Karpas-422 (cell line): ENCODE measurements at regions not wholly inside any gene's neighbourhood (a gene's known extent, or its start where the extent isn't known, plus 50 kb on each side); places are given as distances from the start of the nearest gene placed in this dataset. TPM values are rescaled to one million over a fixed set of nuclear protein-coding genes. Genes with fewer than 3 reads are reported as not detected.

Experiments used
- small RNA-seq: library from RNA; depleted of rRNA; stranded (forward); fragments of <200 nt; gene quantifications from one replicate; pipeline ENCODE3, GENCODE V24; 2014

Small RNA genes lying in the stretch of these regions (small RNA-seq; reads per million reads assigned to genes)
- gene AL603865.2 (not detected), gene RNU1-18P (0.51 reads per million, percentile 10 among the genes with 10 or more reads in this experiment), gene RNU2-8P (0.40 reads per million, percentile 3 among the genes with 10 or more reads in this experiment), gene RNU4-76P (not detected)
